Thoracic aorta (tissue), 2 donors: ENCODE measurements at regions not wholly inside any gene's neighbourhood (a gene's known extent, or its start where the extent isn't known, plus 50 kb on each side); places are given as distances from the start of the nearest gene placed in this dataset.

Experiments
- ATAC-seq: fragments of 150-250 bp; one replicate; pipeline ENCODE4 v1.8.0; 2017; ENCODE audit warnings: low read depth; ENCODE audit not compliant: insufficient number of reproducible peaks, low FRiP score
- DNase-seq: peaks from one replicate; pipeline ENCODE4 v3.0.0-alpha.2; 2020; ENCODE audit warnings: low spot score
- H3K27ac ChIP-seq, 2 donors: fragments of 200-600 bp; sonication (generic); 1 replicate in 1 of 2; 2 replicates in 1 of 2; pipeline ENCODE4 v1.5.1; 2016; ENCODE audit warnings: mild to moderate bottlenecking in 2 of 2, moderate library complexity in 2 of 2
- H3K27me3 ChIP-seq: fragments of 200-600 bp; sonication (generic); replicated peaks from 2 replicates; pipeline ENCODE4 v1.6.0; 2016; ENCODE audit warnings: mild to moderate bottlenecking; ENCODE audit not compliant: insufficient read depth
- H3K36me3 ChIP-seq: fragments of 200-600 bp; sonication (generic); one replicate; pipeline ENCODE4 v1.5.1; 2016
- H3K4me1 ChIP-seq, 2 donors: fragments of 200-600 bp; sonication (generic); 1 replicate in 1 of 2; 2 replicates in 1 of 2; pipeline versions ENCODE4 v1.5.1 to v1.6.0; 2016; ENCODE audit warnings: low read depth in 2 of 2, mild to moderate bottlenecking in 1 of 2; ENCODE audit not compliant: control insufficient read depth in 1 of 2
- H3K4me3 ChIP-seq: fragments of 200-600 bp; sonication (generic); 2 replicates; pipeline ENCODE4 v1.5.1; 2016; ENCODE audit warnings: mild to moderate bottlenecking
- H3K9me3 ChIP-seq: fragments of 200-600 bp; sonication (generic); 2 replicates; pipeline ENCODE4 v1.5.1; 2016
- CTCF ChIP-seq: fragments of 200-600 bp; sonication (generic); IDR thresholded peaks from one replicate; pipeline ENCODE4 v1.5.1; 2019; ENCODE audit warnings: antibody characterized with exemption

GRCh38 chr12:56872366-56872765 is 61.8 kb downstream of the SDR9C7 start:
- no peak for ATAC-seq
- no peaks in the 10 kb centered on the region for H3K36me3 ChIP-seq
- H3K9me3 ChIP-seq, result no peaks in the 10 kb centered on the region
- no peak overlapping the region for H3K27ac ChIP-seq
- DNase-seq, result no peak
- H3K4me3 ChIP-seq, result no peak overlapping the region
- no peaks in the 10 kb centered on the region for H3K27me3 ChIP-seq
- no peak for TF ChIP-seq CTCF
- no peaks in the 10 kb centered on the region for H3K4me1 ChIP-seq

GRCh38 chr12:56867216-56867615 is 67.0 kb downstream of the SDR9C7 start:
- Histone ChIP-seq H3K9me3 (peaks cover 24% of the 10 kb centered on the region), H3K27ac (no peak overlapping the region), H3K36me3 (no peaks in the 10 kb centered on the region), H3K4me1 (no peaks in the 10 kb centered on the region), H3K27me3 (no peaks in the 10 kb centered on the region), H3K4me3 (no peak overlapping the region)
- DNase-seq (no peak), ATAC-seq (no peak)
- no peak for TF ChIP-seq CTCF

- TF ChIP-seq CTCF, result no peak
- Histone ChIP-seq H3K36me3 (no peaks in the 10 kb centered on the region), H3K27me3 (no peaks in the 10 kb centered on the region), H3K27ac (no peak overlapping the region), H3K4me1 (no peaks in the 10 kb centered on the region), H3K9me3 (peaks cover 24% of the 10 kb centered on the region), H3K4me3 (no peak overlapping the region)
- DNase-seq (no peak), ATAC-seq (no peak)
Measured at GRCh38 chr12:56866493-56866892, 67.7 kb downstream of the SDR9C7 start.

GRCh38 chr12:56864318-56864717 is 69.9 kb downstream of the SDR9C7 start:
- ATAC-seq (no peak), DNase-seq (no peak)
- no peak for TF ChIP-seq CTCF
- Histone ChIP-seq H3K4me1 (no peaks in the 10 kb centered on the region), H3K27ac (no peak overlapping the region), H3K36me3 (no peaks in the 10 kb centered on the region), H3K9me3 (peaks cover 24% of the 10 kb centered on the region), H3K27me3 (no peaks in the 10 kb centered on the region), H3K4me3 (no peak overlapping the region)

GRCh38 chr12:56863789-56864188 is 70.4 kb downstream of the SDR9C7 start:
- TF ChIP-seq CTCF, result no peak
- Histone ChIP-seq H3K27ac (no peak overlapping the region), H3K9me3 (peaks cover 24% of the 10 kb centered on the region), H3K36me3 (no peaks in the 10 kb centered on the region), H3K4me3 (no peak overlapping the region), H3K4me1 (no peaks in the 10 kb centered on the region), H3K27me3 (no peaks in the 10 kb centered on the region)
- ATAC-seq (no peak), DNase-seq (no peak)
